Right forelimb (tissue), 1 donor: ENCODE measurements at regions not wholly inside any gene's neighbourhood (a gene's known extent, or its start where the extent isn't known, plus 50 kb on each side); places are given as distances from the start of the nearest gene placed in this dataset.

ENCODE experiments used
- DNase-seq: peaks from one replicate; pipeline ENCODE4 v3.0.0-alpha.2; 2018

DNA sequence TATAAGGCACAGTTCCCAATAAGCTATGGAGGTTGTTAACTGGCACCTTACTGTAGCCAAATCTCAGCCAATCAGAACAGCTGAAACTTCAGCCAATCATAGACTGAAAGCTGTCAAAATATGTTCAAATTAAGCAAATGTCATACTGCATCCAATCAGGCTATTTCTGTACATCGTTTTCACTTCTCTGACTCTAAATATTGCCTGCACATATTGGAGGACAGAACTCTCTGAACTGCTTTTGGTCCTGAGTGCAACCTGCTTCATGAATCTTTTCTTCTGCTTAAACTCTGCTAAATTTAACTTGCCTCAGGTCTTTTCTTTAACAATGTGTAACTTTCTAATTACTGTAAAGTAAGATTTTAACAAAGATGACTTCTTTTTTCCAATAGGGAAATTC lies 1198.9 kb upstream of the PCDH7 start:
- no peak for DNase-seq

DNA sequence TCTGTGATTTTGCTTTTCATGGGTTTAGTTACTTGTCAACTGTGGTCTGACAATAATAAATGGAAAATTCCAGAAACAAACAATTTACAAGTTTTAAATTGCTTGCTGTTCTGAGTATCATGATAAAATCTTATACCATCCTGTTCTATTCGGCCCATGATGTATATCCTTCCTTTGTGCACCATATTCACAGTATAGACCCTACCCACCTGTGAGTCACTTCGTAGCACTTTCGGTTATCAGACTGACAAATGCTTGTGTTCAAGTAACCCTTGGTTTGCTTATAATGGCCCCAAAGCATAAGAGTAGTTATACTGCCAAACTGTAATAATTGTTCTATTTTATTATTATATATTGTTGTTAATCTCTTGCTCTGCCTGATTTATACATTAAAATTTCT lies 1183.4 kb upstream of the PCDH7 start:
- no peak for DNase-seq

GRCh38 chr4:29538889-29539646 lies 1181.1 kb upstream of the PCDH7 start:
- no peak for DNase-seq

DNA sequence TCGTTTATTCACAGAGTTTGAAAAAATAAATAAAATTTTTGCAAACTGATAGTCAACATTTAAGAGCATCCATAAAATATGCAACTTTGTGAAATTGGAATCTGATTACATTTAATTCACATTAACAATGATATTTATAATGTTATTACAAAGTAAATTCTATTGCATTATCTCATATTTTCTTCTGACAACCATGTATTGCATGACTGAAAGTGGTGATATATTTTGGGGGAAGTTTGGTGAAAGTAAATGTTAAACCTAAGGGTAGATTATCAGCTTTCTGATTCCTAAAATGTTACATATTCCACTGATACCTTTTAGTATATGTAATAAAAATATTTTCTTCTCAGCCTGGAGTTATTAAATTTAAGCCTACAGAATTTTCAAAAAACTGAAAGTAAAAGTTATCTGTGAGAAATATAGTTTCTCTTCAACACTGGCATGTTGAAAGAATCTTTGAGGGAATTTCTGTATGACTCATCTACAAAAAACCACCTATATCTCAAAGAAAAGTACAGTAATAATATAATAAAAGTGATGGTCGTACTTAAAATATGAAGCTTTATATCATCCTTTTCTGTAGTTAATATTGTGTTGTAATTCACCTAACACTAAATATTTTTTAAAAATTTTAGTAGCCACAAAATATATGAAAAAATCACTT lies 1179.6 kb upstream of the PCDH7 start:
- no peak for DNase-seq

DNA sequence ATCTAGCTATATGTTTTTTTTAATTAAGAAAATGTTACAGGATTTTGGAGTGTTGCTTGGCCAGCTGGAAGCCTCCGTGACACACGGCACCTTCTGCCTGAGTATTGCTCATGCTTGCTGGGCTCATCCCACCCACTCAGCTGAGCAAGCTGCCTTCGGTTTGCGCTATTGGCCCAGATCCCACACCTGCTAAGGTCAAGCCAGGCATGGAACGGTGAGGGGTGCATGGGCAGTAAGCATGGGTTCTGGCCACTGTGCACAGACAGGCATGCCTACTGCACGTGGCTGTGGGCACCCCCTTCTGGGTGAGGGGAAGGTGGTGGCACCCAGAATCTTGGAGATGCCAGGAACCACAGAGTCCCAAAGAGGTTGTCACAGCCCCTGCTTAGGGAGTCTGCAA lies 1178.4 kb upstream of the PCDH7 start:
- DNase-seq, result no peak

- no peak for DNase-seq
These were observed 1170.8 kb upstream of the PCDH7 start for GRCh38 chr4:29549342-29549741.

GRCh38 chr4:29551821-29552220 lies 1168.3 kb upstream of the PCDH7 start:
- no peak for DNase-seq

GRCh38 chr4:29553846-29554245 lies 1166.3 kb upstream of the PCDH7 start:
- DNase-seq, result no peak

- no peak for DNase-seq
These were observed 1161.4 kb upstream of the PCDH7 start for GRCh38 chr4:29558789-29559188.

DNA sequence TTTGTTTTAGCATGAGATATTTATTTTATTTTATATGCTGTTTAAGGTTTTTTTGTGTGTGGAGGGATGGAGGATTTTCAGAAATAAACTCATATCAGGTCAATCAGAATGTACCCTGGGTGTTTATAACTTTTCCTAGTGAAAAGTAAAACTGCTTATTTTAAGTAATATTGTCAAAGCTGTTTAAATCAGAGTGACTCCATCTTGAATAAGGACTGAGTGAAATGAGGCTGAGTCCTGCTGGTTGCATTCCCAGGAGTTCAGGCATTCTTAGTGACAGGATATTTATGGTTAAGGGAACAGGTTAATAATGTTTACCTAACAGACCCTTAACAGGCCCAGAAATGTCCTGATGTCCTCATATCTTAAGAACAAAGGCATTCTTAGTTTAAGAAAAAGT lies 1160.9 kb upstream of the PCDH7 start:
- no peak for DNase-seq

- no peak for DNase-seq
These were observed 1159.7 kb upstream of the PCDH7 start for GRCh38 chr4:29560452-29560851.

DNA sequence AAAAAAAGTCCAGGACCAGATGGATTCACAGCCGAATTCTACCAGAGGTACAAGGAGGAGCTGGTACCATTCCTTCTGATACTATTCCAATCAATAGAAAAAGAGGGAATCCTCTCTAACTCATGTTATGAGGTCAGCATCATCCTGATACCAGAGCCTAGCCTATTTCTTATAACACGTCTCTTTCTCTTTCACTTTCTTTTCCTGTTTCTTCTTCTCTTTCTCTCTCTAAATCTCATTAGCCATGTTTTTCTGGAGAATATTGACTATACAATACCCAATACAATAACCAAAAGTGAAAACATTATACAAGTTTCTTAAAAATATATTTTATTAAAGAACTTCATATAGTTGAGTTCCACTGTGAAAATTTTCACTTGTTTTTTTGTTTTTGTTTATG lies 1154.9 kb upstream of the PCDH7 start:
- DNase-seq, result no peak

- no peak for DNase-seq
These were observed 1153.8 kb upstream of the PCDH7 start for GRCh38 chr4:29566371-29566770.

GRCh38 chr4:29571322-29571721 lies 1148.8 kb upstream of the PCDH7 start:
- no peak for DNase-seq

- no peak for DNase-seq
These were observed 1141.8 kb upstream of the PCDH7 start for GRCh38 chr4:29578329-29578728.

GRCh38 chr4:29581457-29581856 lies 1138.7 kb upstream of the PCDH7 start:
- peak; percentile 44 for DNase-seq

GRCh38 chr4:29588617-29589016 lies 1131.6 kb upstream of the PCDH7 start:
- no peak for DNase-seq

DNA sequence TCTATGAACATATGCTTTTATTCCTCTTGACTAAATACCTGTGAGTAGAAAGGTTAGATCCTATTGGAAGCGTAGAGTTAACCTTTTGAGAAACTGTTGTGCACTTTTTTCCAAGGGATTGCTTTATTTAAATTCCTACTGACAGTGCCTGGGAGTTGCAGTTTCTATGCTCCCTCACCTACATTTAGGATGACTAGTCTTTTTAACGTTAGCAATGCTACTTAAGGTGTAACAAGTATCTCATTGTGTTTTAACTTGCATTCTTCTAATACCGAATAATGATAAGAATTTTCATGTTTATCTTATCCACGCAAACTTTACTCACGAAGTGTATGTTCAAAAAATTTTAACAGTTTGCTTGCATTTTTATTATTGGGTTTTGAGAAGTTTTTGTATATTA lies 1123.9 kb upstream of the PCDH7 start:
- no peak for DNase-seq

GRCh38 chr4:29619168-29619567 lies 1101.0 kb upstream of the PCDH7 start:
- DNase-seq, result no peak

- no peak for DNase-seq
These were observed 1088.0 kb upstream of the PCDH7 start for GRCh38 chr4:29632199-29632598.

DNA sequence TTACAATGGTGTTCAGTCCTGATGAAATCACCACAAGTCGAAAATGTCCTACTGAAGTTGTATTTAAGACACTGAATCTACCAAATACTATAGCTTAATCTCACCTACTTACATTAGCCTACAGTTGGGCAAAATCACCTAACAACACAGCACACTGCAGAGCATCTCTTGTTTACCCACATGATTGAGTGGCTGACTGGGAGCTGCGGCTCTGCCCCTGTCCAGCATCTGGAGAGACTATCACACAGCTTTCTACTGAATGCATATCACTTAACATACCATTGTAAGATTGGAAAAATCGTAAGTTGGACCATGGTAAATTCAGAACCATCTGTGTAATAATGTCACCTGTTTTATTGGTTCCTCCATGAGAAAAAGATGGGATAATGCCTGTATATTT lies 1083.2 kb upstream of the PCDH7 start:
- DNase-seq, result no peak

- no peak for DNase-seq
These were observed 1066.9 kb upstream of the PCDH7 start for GRCh38 chr4:29653221-29653620.

DNA sequence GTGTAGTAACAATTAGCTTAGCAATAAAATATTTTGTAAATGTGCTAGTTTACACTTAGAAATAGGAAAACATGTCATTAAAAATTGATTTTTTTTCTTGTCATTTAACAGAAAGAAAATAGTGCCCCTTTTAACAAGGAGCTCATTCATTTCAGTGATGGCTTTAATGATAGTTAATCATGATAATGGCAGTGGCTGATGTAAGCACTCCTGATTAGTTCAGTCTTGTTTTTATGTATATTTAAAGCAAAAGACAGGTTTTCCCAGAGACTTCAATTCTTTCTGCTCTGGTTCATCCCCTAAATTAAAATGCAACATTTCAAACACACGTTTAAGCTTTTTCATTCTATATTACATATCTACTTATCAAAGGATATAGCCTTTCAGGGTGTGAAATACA lies 1039.5 kb upstream of the PCDH7 start:
- no peak for DNase-seq

DNA sequence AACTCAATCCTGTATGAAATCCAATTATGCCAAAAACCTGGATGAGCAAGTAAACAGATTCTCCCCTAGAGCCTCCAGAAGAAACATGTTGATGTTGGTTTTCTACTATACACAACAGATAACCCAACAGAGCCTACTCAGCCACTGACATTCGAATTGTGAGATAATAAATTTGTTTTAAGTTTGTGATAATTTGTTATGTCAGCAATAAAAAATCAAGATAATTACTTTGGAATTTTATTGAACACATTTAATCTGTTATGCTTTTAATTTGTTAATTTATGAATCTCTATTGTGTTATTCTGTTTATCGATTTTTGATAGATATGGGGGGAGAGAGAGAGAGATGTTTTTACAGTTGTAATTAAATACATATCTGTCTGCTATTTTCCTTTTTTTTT lies 1016.1 kb upstream of the PCDH7 start:
- no peak for DNase-seq

GRCh38 chr4:29708473-29708872 lies 1011.7 kb upstream of the PCDH7 start:
- no peak for DNase-seq
